Gastroesophageal sphincter (tissue), 3 donors: ENCODE measurements at regions not wholly inside any gene's neighbourhood (a gene's known extent, or its start where the extent isn't known, plus 50 kb on each side); places are given as distances from the start of the nearest gene placed in this dataset.

Experiments
- CTCF ChIP-seq, 4 experiments: fragments of 200-600 bp in 2 of 4; fragments of 450-650 bp in 2 of 4; sonication (generic) in 1 of 4; IDR thresholded peaks; one replicate each; pipeline ENCODE4 v1.5.1; 2017 to 2019; ENCODE audit warnings: antibody characterized with exemption in 4 of 4, mild to moderate bottlenecking in 2 of 4, moderate library complexity in 2 of 4
- EP300 ChIP-seq: sonication (generic); formaldehyde crosslinking; IDR thresholded peaks from one replicate; pipeline ENCODE4 v1.6.1; 2017; ENCODE audit warnings: antibody characterized with exemption, mild to moderate bottlenecking
- POLR2A ChIP-seq, 2 donors: fragments of 450-650 bp; IDR thresholded peaks; one replicate each; pipeline ENCODE4 v1.6.1; 2017; ENCODE audit warnings: antibody characterized with exemption in 2 of 2, mild to moderate bottlenecking in 2 of 2, moderate library complexity in 1 of 2

- TF ChIP-seq CTCF (IDR thresholded peaks at IDR 0.05) (no peak), POLR2A (IDR thresholded peaks at IDR 0.05) (no peak), EP300 (no peak)
Measured at GRCh38 chr18:47560723-47561715, 309.6 kb upstream of the SKOR2 start.
